ENCODE measurements at regions not wholly inside any gene's neighbourhood (a gene's known extent, or its start where the extent isn't known, plus 50 kb on each side); places are given as distances from the start of the nearest gene placed in this dataset.

- no peak overlapping the region for H3K4me3 ChIP-seq
These were observed 113.8 kb upstream of the C14orf180 start for GRCh38 chr14:104465482-104466390.

GRCh38 chr14:104467236-104467635, 112.3 kb upstream of the C14orf180 start:
- no peak for DNase-seq
- intact Hi-C loops (cut with DNase I, micrococcal nuclease) = no loop called here
- Histone ChIP-seq H3K4me1 (ENCODE audit: low read depth) (no peaks in the 10 kb centered on the region), H3K4me3 (no peak overlapping the region), H3K9me3 (no peaks in the 10 kb centered on the region), H3K36me3 (ENCODE audit: low read depth) (no peaks in the 10 kb centered on the region)
- ATAC-seq = no peak
- no peak for TF ChIP-seq CTCF (IDR thresholded peaks at IDR 0.05)

More at GRCh38 chr14:104465482-104466390, 113.8 kb upstream of the C14orf180 start:
- ATAC-seq (no peak), DNase-seq (no peak)
- no peaks in the 10 kb centered on the region for H3K36me3 ChIP-seq (ENCODE audit: low read depth)
- intact Hi-C loops (cut with DNase I, micrococcal nuclease) = no loop called here
- no peaks in the 10 kb centered on the region for H3K9me3 ChIP-seq
- no peak for TF ChIP-seq CTCF (IDR thresholded peaks at IDR 0.05)
- H3K4me1 ChIP-seq (ENCODE audit: low read depth) = no peaks in the 10 kb centered on the region

GRCh38 chr14:104467641-104468040, 111.9 kb upstream of the C14orf180 start:
- TF ChIP-seq CTCF (IDR thresholded peaks at IDR 0.05) = no peak
- Histone ChIP-seq H3K4me3 (no peak overlapping the region), H3K4me1 (ENCODE audit: low read depth) (no peaks in the 10 kb centered on the region), H3K36me3 (ENCODE audit: low read depth) (no peaks in the 10 kb centered on the region), H3K9me3 (no peaks in the 10 kb centered on the region)
- DNase-seq (no peak), ATAC-seq (no peak)
- intact Hi-C loops (cut with DNase I, micrococcal nuclease) = no loop called here

- intact Hi-C loops (cut with DNase I, micrococcal nuclease) = no loop called here
- H3K36me3 ChIP-seq (ENCODE audit: low read depth) = no peaks in the 10 kb centered on the region
- no peaks in the 10 kb centered on the region for H3K9me3 ChIP-seq
- DNase-seq (no peak), ATAC-seq (no peak)
- H3K4me3 ChIP-seq = no peak overlapping the region
- TF ChIP-seq CTCF (IDR thresholded peaks at IDR 0.05) = no peak
- H3K4me1 ChIP-seq (ENCODE audit: low read depth) = no peaks in the 10 kb centered on the region
These were observed 110.0 kb upstream of the C14orf180 start for GRCh38 chr14:104469591-104469990.

- no peak for TF ChIP-seq CTCF (IDR thresholded peaks at IDR 0.05)
- H3K36me3 ChIP-seq (ENCODE audit: low read depth) = no peaks in the 10 kb centered on the region
- no peaks in the 10 kb centered on the region for H3K9me3 ChIP-seq
- H3K4me3 ChIP-seq = no peak overlapping the region
- H3K4me1 ChIP-seq (ENCODE audit: low read depth) = no peaks in the 10 kb centered on the region
- no peak for ATAC-seq
- no peak for DNase-seq
- intact Hi-C loops (cut with DNase I, micrococcal nuclease) = no loop called here
These were observed 109.0 kb upstream of the C14orf180 start for GRCh38 chr14:104470588-104470987.

Measured in mucosa of descending colon (tissue), 3 donors.